Gastroesophageal sphincter (tissue), 4 donors: ENCODE measurements at regions not wholly inside any gene's neighbourhood (a gene's known extent, or its start where the extent isn't known, plus 50 kb on each side); places are given as distances from the start of the nearest gene placed in this dataset.

Experiments
- ATAC-seq: fragments of 150-250 bp; one replicate; pipeline ENCODE4 v1.9.1; 2016; ENCODE audit warnings: mild to moderate bottlenecking, moderate library complexity
- H3K27ac ChIP-seq, 4 donors: fragments of 200-600 bp; sonication (generic) in 3 of 4; 1 replicate in 3 of 4; 2 replicates in 1 of 4; pipeline ENCODE4 v1.5.1; 2016 to 2019
- H3K27me3 ChIP-seq: fragments of 200-600 bp; sonication (generic); one replicate; pipeline ENCODE4 v1.5.1; 2019
- H3K36me3 ChIP-seq, 2 donors: fragments of 200-600 bp; sonication (generic); one replicate each; pipeline ENCODE4 v1.5.1; 2019; ENCODE audit warnings: control low read depth in 1 of 2
- H3K4me1 ChIP-seq, 3 donors: fragments of 200-600 bp; sonication (generic); 1 replicate in 2 of 3; 2 replicates in 1 of 3; pipeline ENCODE4 v1.5.1; 2016 to 2019; ENCODE audit warnings: control low read depth in 2 of 3
- H3K4me3 ChIP-seq, 2 donors: fragments of 200-600 bp; sonication (generic); one replicate each; pipeline ENCODE4 v1.5.1; 2019; ENCODE audit warnings: mild to moderate bottlenecking in 1 of 2, moderate library complexity in 1 of 2
- H3K9me3 ChIP-seq, 3 donors: fragments of 200-600 bp; sonication (generic); one replicate each; pipeline ENCODE4 v1.5.1; 2017 to 2019; ENCODE audit warnings: control low read depth in 2 of 3
- CTCF ChIP-seq, 4 experiments: fragments of 200-600 bp in 2 of 4; fragments of 450-650 bp in 2 of 4; sonication (generic) in 1 of 4; IDR thresholded peaks; one replicate each; pipeline ENCODE4 v1.5.1; 2017 to 2019; ENCODE audit warnings: antibody characterized with exemption in 4 of 4, mild to moderate bottlenecking in 2 of 4, moderate library complexity in 2 of 4
- EP300 ChIP-seq: sonication (generic); formaldehyde crosslinking; IDR thresholded peaks from one replicate; pipeline ENCODE4 v1.6.1; 2017; ENCODE audit warnings: antibody characterized with exemption, mild to moderate bottlenecking
- POLR2A ChIP-seq, 2 donors: fragments of 450-650 bp; IDR thresholded peaks; one replicate each; pipeline ENCODE4 v1.6.1; 2017; ENCODE audit warnings: antibody characterized with exemption in 2 of 2, mild to moderate bottlenecking in 2 of 2, moderate library complexity in 1 of 2
- POLR2AphosphoS5 ChIP-seq: sonication (generic); formaldehyde crosslinking; IDR thresholded peaks from one replicate; pipeline ENCODE4 v1.6.1; 2017; ENCODE audit warnings: antibody characterized with exemption
- WGBS, 2 donors: methylation state at CpG; one replicate each; pipeline ENCODE4 v1.1.5; 2018; ENCODE audit warnings: low coverage in 1 of 2; 5-methylcytosine and 5-hydroxymethylcytosine counted together

- peaks cover 0 to 10% (median 0%) of the 10 kb centered on the region in 3 donors for H3K9me3 ChIP-seq
- ATAC-seq: no peak
- H3K4me3 ChIP-seq: no peak overlapping the region
- WGBS, 2 donors: 64 to 100% methylated on average over 1 to 2 of the region's 2 CpGs
- no peaks in the 10 kb centered on the region for H3K4me1 ChIP-seq
- H3K27ac ChIP-seq: no peak overlapping the region
- H3K27me3 ChIP-seq: peaks cover 12% of the 10 kb centered on the region
- TF ChIP-seq CTCF (IDR thresholded peaks at IDR 0.05): no peak
- no peak for TF ChIP-seq POLR2AphosphoS5
- no peak for TF ChIP-seq EP300
- no peak for TF ChIP-seq POLR2A (IDR thresholded peaks at IDR 0.05)
- H3K36me3 ChIP-seq: no peaks in the 10 kb centered on the region
These were observed 370.3 kb downstream of the SOX9 start for GRCh38 chr17:72491102-72491501.

GRCh38 chr17:72492494-72492893 lies 371.7 kb downstream of the SOX9 start:
- Histone ChIP-seq H3K27me3 (peaks cover 11% of the 10 kb centered on the region), H3K27ac (no peak overlapping the region), H3K4me1 (no peaks in the 10 kb centered on the region), H3K9me3 (peaks cover 0 to 10% (median 0%) of the 10 kb centered on the region in 3 donors), H3K36me3 (no peaks in the 10 kb centered on the region), H3K4me3 (no peak overlapping the region)
- WGBS, 2 donors: 90 to 94% methylated on average over 2 of the region's 2 CpGs
- no peak for ATAC-seq
- TF ChIP-seq CTCF (IDR thresholded peaks at IDR 0.05): no peak
- TF ChIP-seq POLR2AphosphoS5: no peak
- no peak for TF ChIP-seq POLR2A (IDR thresholded peaks at IDR 0.05)
- TF ChIP-seq EP300: no peak

- no peak for TF ChIP-seq POLR2A (IDR thresholded peaks at IDR 0.05)
- TF ChIP-seq POLR2AphosphoS5: no peak
These were observed 372.1 kb downstream of the SOX9 start for GRCh38 chr17:72492941-72493340.

DNA sequence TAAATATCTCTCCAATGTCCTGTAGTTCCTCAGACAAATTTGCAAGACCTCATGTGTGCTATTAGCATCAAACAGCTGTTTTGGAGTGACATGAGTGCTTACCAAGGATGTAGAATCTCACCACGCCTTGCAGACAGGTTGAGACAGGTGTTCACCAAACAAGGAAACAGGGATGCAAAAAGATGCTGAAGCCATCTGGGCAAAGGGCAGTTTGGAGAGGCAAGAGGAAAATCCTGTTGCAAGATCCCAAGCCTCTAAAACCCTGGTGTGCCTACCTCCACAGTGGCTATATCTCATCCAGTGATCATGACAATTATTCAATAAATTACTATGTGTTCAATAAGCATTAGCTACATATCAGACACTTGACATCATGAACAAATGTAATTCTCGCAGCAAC lies 373.7 kb downstream of the SOX9 start:
- Histone ChIP-seq H3K36me3 (no peaks in the 10 kb centered on the region), H3K9me3 (peaks cover 0 to 10% (median 0%) of the 10 kb centered on the region in 3 donors), H3K27ac (no peak overlapping the region), H3K4me3 (no peak overlapping the region), H3K27me3 (peaks cover 10% of the 10 kb centered on the region), H3K4me1 (no peaks in the 10 kb centered on the region)
- 88 to 92% methylated on average over 2 of the region's 2 CpGs for WGBS, 2 donors
- no peak for TF ChIP-seq EP300
- TF ChIP-seq POLR2AphosphoS5: no peak
- TF ChIP-seq CTCF (IDR thresholded peaks at IDR 0.05): no peak
- TF ChIP-seq POLR2A (IDR thresholded peaks at IDR 0.05): no peak
- no peak for ATAC-seq

More at GRCh38 chr17:72492941-72493340, 372.1 kb downstream of the SOX9 start:
- H3K27ac ChIP-seq: no peak overlapping the region
- ATAC-seq: no peak
- no peaks in the 10 kb centered on the region for H3K4me1 ChIP-seq
- no peaks in the 10 kb centered on the region for H3K36me3 ChIP-seq
- peaks cover 7% of the 10 kb centered on the region for H3K27me3 ChIP-seq
- 79 to 100% methylated on average over 1 to 4 of the region's 5 CpGs for WGBS, 2 donors
- H3K9me3 ChIP-seq: peaks cover 0 to 10% (median 0%) of the 10 kb centered on the region in 3 donors
- H3K4me3 ChIP-seq: no peak overlapping the region

DNA sequence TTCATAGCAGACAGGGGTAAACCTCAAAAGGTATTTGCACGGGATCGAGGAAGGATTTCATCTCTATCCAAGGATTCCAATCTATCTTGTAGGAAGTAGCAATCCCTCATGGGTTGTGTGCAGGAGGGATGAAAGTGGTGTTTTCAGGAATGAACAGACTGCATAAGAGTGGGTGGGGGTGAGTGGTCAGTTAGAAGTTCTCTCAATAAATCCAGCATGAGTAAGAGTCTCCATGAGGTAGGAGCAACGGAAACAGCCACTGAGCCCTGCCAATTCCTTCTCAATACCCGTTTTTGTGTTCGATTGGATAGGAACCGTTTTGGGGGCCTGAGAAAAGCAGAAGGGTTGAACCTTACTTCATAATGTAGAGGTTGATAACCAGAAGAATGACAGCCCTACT lies 375.6 kb downstream of the SOX9 start:
- Histone ChIP-seq H3K27ac (no peak overlapping the region), H3K36me3 (no peaks in the 10 kb centered on the region), H3K27me3 (peaks cover 5% of the 10 kb centered on the region), H3K9me3 (no peaks in the 10 kb centered on the region), H3K4me1 (no peaks in the 10 kb centered on the region), H3K4me3 (no peak overlapping the region)
- WGBS, 2 donors: 74 to 88% methylated on average over 6 of the region's 6 CpGs
- TF ChIP-seq POLR2AphosphoS5 (no peak), POLR2A (IDR thresholded peaks at IDR 0.05) (no peak), EP300 (no peak)
- no peak for ATAC-seq

GRCh38 chr17:72497915-72498314 lies 377.1 kb downstream of the SOX9 start:
- no peaks in the 10 kb centered on the region for H3K4me1 ChIP-seq
- H3K9me3 ChIP-seq: no peaks in the 10 kb centered on the region
- 90% methylated on average over 3 of the region's 3 CpGs; no CpG with 5 or more reads in 1 of the 2 donors for WGBS, 2 donors
- no peak for ATAC-seq
- H3K36me3 ChIP-seq: no peaks in the 10 kb centered on the region
- H3K4me3 ChIP-seq: no peak overlapping the region
- no peak overlapping the region for H3K27ac ChIP-seq
- H3K27me3 ChIP-seq: peaks cover 5% of the 10 kb centered on the region
- TF ChIP-seq EP300 (no peak), POLR2AphosphoS5 (no peak), POLR2A (IDR thresholded peaks at IDR 0.05) (no peak), CTCF (IDR thresholded peaks at IDR 0.05) (no peak)
